ENCODE measurements at regions not wholly inside any gene's neighbourhood (a gene's known extent, or its start where the extent isn't known, plus 50 kb on each side); places are given as distances from the start of the nearest gene placed in this dataset.

DNA sequence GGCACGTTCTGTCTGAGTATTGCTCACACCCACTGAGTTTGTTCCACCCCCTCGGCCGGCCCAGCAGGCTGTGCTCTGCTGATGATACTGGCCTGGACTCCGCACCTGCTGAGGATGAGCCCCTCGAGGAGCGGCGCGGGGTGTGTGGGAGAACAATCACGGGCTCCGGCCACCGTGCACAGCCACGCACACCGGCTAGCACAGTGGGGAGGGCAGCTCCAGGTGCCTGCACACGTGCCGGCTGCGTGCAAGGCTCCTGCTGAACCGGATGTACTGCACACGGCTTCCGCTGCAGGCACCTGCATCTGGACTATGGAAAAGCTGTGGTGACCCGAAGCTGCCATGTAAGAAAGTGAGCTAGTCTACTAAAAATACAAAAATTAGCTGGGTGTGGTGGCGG, 485.2 kb upstream of the CDH9 start:
- no peak for TF ChIP-seq POLR2A (IDR thresholded peaks at IDR 0.05)
- no peak for TF ChIP-seq POLR2AphosphoS5 (IDR thresholded peaks at IDR 0.05)
